T-cell (primary cell): ENCODE measurements at regions not wholly inside any gene's neighbourhood (a gene's known extent, or its start where the extent isn't known, plus 50 kb on each side); places are given as distances from the start of the nearest gene placed in this dataset.
"Not testable (repeated sequence)": the region's sequence is repeated elsewhere in the genome, so short reads cannot be mapped to it uniquely, and the experiment has no call there.

Experiments used
- ATAC-seq, 4 experiments: fragments of 200-7000 bp in 3 of 4; fragments of 150-1000 bp in 1 of 4; cut with Tn5 transposase; replicated peaks in 1 of 4; 1 replicate in 3 of 4; 2 replicates in 1 of 4; pipeline ENCODE4 v1.10.0; 2021; ENCODE audit warnings: moderate library complexity in 3 of 4, mild to moderate bottlenecking in 2 of 4, moderate number of reproducible peaks in 1 of 4
- CTCF ChIA-PET, 2 donors: fragments of 300-600 bp; sonication (Branson Sonifier 250); formaldehyde crosslinking; loops; one replicate each; lab custom pipeline; 2022; ENCODE audit warnings: antibody characterized with exemption in 2 of 2; lab: Charles Lee
- POLR2A ChIA-PET, 2 donors: fragments of 300-600 bp; sonication (Branson Sonifier 250); formaldehyde crosslinking; loops; one replicate each; lab custom pipeline; 2022; ENCODE audit warnings: antibody characterized with exemption in 2 of 2; lab: Charles Lee
- DNase-seq, 35 experiments: peaks; one replicate each; pipeline versions ENCODE4 v3.0.0 to v3.0.0-alpha.2; 2013 to 2023
- H3K27ac ChIP-seq: one replicate; pipeline ENCODE4 v1.5.1; 2013; ENCODE audit warnings: low read length
- H3K27me3 ChIP-seq, 2 experiments: replicated peaks in 1 of 2; 1 replicate in 1 of 2; 2 replicates in 1 of 2; pipeline versions ENCODE4 v1.6.1 to v1.7.0; 2013; ENCODE audit warnings: low read length in 1 of 2, mixed read lengths in 1 of 2; ENCODE audit not compliant: control insufficient read depth in 2 of 2, insufficient read depth in 2 of 2; ENCODE audit errors: extremely low read depth in 1 of 2
- H3K36me3 ChIP-seq, 2 donors: 1 replicate in 1 of 2; 2 replicates in 1 of 2; pipeline versions ENCODE4 v1.6.1 to v1.7.0; 2013; ENCODE audit warnings: low read length in 1 of 2; ENCODE audit not compliant: control insufficient read depth in 2 of 2, insufficient read depth in 1 of 2; ENCODE audit errors: extremely low read depth in 1 of 2
- H3K4me1 ChIP-seq, 2 experiments: 1 replicate in 1 of 2; 2 replicates in 1 of 2; pipeline versions ENCODE4 v1.6.1 to v1.7.0; 2013; ENCODE audit warnings: low read length in 2 of 2, mixed read lengths in 1 of 2; ENCODE audit not compliant: insufficient read depth in 2 of 2, control insufficient read depth in 1 of 2; ENCODE audit errors: extremely low read depth in 1 of 2
- H3K4me3 ChIP-seq, 2 donors: 1 replicate in 1 of 2; 2 replicates in 1 of 2; pipeline versions ENCODE4 v1.5.1 to v1.7.0; 2013; ENCODE audit warnings: mild to moderate bottlenecking in 2 of 2, low read length in 1 of 2, moderate library complexity in 1 of 2; ENCODE audit not compliant: control insufficient read depth in 1 of 2; ENCODE audit errors: extremely low read depth in 1 of 2
- H3K9me3 ChIP-seq: 2 replicates; pipeline ENCODE4 v1.7.0; 2013
- H3K27ac Mint-ChIP-seq, 2 donors: one replicate each; pipeline ENCODE4 v1.8.0; 2020 to 2021; ENCODE audit warnings: mild to moderate bottlenecking in 2 of 2, mixed read lengths in 2 of 2
- H3K27me3 Mint-ChIP-seq, 2 donors: one replicate each; pipeline ENCODE4 v1.8.0; 2021 to 2022; ENCODE audit warnings: mixed read lengths in 2 of 2
- H3K36me3 Mint-ChIP-seq: one replicate; pipeline ENCODE4 v1.8.0; 2021; ENCODE audit warnings: mixed read lengths
- H3K4me1 Mint-ChIP-seq, 3 donors: one replicate each; pipeline ENCODE4 v1.8.0; 2020 to 2022; ENCODE audit warnings: mixed read lengths in 3 of 3, mild to moderate bottlenecking in 1 of 3
- H3K4me3 Mint-ChIP-seq, 3 donors: one replicate each; pipeline ENCODE4 v1.8.0; 2020 to 2022; ENCODE audit warnings: mild to moderate bottlenecking in 3 of 3, mixed read lengths in 3 of 3, moderate library complexity in 3 of 3
- H3K9me3 Mint-ChIP-seq, 3 donors: one replicate each; pipeline ENCODE4 v1.8.0; 2020 to 2022; ENCODE audit warnings: mixed read lengths in 3 of 3
- WGBS: methylation state at CpG from one replicate; pipeline ENCODE4 v1.1.5; 2013; ENCODE audit warnings: missing lambda C conversion rate; ENCODE audit not compliant: insufficient coverage; 5-methylcytosine and 5-hydroxymethylcytosine counted together

GRCh38 chr20:30660982-30661381 lies 596.5 kb upstream of the DEFB115 start:
- CTCF ChIA-PET, H3K36me3 ChIP-seq, H3K4me1 Mint-ChIP-seq, H3K9me3 ChIP-seq, H3K27ac Mint-ChIP-seq, ATAC-seq, DNase-seq, H3K4me1 ChIP-seq, POLR2A ChIA-PET, H3K27me3 Mint-ChIP-seq, H3K27ac ChIP-seq, H3K4me3 ChIP-seq, H3K27me3 ChIP-seq, H3K4me3 Mint-ChIP-seq, H3K36me3 Mint-ChIP-seq: not testable (repeated sequence)
- no CpG with 5 or more reads among the region's 4 CpGs for WGBS
- H3K9me3 Mint-ChIP-seq = peaks cover 0 to 10% (median 8%) of the 10 kb centered on the region in 3 donors

GRCh38 chr20:30668418-30668817 lies 589.0 kb upstream of the DEFB115 start:
- H3K4me1 ChIP-seq, H3K27me3 Mint-ChIP-seq, H3K9me3 ChIP-seq, H3K36me3 Mint-ChIP-seq, CTCF ChIA-PET, H3K27ac ChIP-seq, H3K4me3 ChIP-seq, POLR2A ChIA-PET, H3K27ac Mint-ChIP-seq, H3K9me3 Mint-ChIP-seq, H3K27me3 ChIP-seq, ATAC-seq, H3K4me1 Mint-ChIP-seq, H3K36me3 ChIP-seq, DNase-seq, H3K4me3 Mint-ChIP-seq: not testable (repeated sequence)
- whole genome bisulfite sequencing = no CpG with 5 or more reads among the region's 2 CpGs

- H3K9me3 ChIP-seq, H3K27ac ChIP-seq, CTCF ChIA-PET, POLR2A ChIA-PET, H3K4me3 ChIP-seq, H3K27me3 ChIP-seq, H3K4me1 Mint-ChIP-seq, H3K27ac Mint-ChIP-seq, H3K9me3 Mint-ChIP-seq, H3K36me3 ChIP-seq, H3K4me3 Mint-ChIP-seq, ATAC-seq, H3K27me3 Mint-ChIP-seq, H3K4me1 ChIP-seq, DNase-seq, H3K36me3 Mint-ChIP-seq: not testable (repeated sequence)
Measured at GRCh38 chr20:30669330-30670029, 588.0 kb upstream of the DEFB115 start.

- H3K9me3 Mint-ChIP-seq, H3K4me3 ChIP-seq, H3K36me3 Mint-ChIP-seq, H3K27me3 ChIP-seq, H3K9me3 ChIP-seq, H3K27ac ChIP-seq, H3K27ac Mint-ChIP-seq, DNase-seq, H3K4me1 Mint-ChIP-seq, ATAC-seq, H3K4me1 ChIP-seq, H3K27me3 Mint-ChIP-seq, H3K4me3 Mint-ChIP-seq, H3K36me3 ChIP-seq, POLR2A ChIA-PET, CTCF ChIA-PET: not testable (repeated sequence)
- 56% methylated on average over 1 of the region's 5 CpGs for WGBS
Measured at GRCh38 chr20:30671120-30671519, 586.3 kb upstream of the DEFB115 start.

- H3K4me1 ChIP-seq, DNase-seq, H3K27me3 ChIP-seq, H3K4me3 ChIP-seq, CTCF ChIA-PET, ATAC-seq, H3K27ac Mint-ChIP-seq, H3K36me3 ChIP-seq, H3K9me3 Mint-ChIP-seq, H3K27ac ChIP-seq, H3K9me3 ChIP-seq, H3K36me3 Mint-ChIP-seq, H3K4me1 Mint-ChIP-seq, H3K4me3 Mint-ChIP-seq, POLR2A ChIA-PET, H3K27me3 Mint-ChIP-seq: not testable (repeated sequence)
- 54% methylated on average over 3 of the region's 6 CpGs for WGBS
Measured at GRCh38 chr20:30675988-30676564, 581.4 kb upstream of the DEFB115 start.

GRCh38 chr20:30682236-30682635 lies 575.2 kb upstream of the DEFB115 start:
- H3K4me1 ChIP-seq, H3K27ac ChIP-seq, DNase-seq, H3K9me3 ChIP-seq, H3K4me3 ChIP-seq, ATAC-seq, H3K9me3 Mint-ChIP-seq, H3K36me3 ChIP-seq, H3K27me3 Mint-ChIP-seq, H3K4me1 Mint-ChIP-seq, H3K27ac Mint-ChIP-seq, H3K36me3 Mint-ChIP-seq, H3K4me3 Mint-ChIP-seq, H3K27me3 ChIP-seq, CTCF ChIA-PET, POLR2A ChIA-PET: not testable (repeated sequence)
- no CpG with 5 or more reads among the region's 4 CpGs for WGBS

GRCh38 chr20:30712861-30713260 lies 544.6 kb upstream of the DEFB115 start:
- H3K4me1 Mint-ChIP-seq, H3K4me1 ChIP-seq, H3K4me3 Mint-ChIP-seq, POLR2A ChIA-PET, H3K36me3 ChIP-seq, H3K27me3 ChIP-seq, CTCF ChIA-PET, H3K36me3 Mint-ChIP-seq, H3K27me3 Mint-ChIP-seq, DNase-seq, H3K4me3 ChIP-seq, H3K9me3 ChIP-seq, H3K27ac ChIP-seq, H3K27ac Mint-ChIP-seq, ATAC-seq: not testable (repeated sequence)
- WGBS = 56% methylated on average over 3 of the region's 3 CpGs
- H3K9me3 Mint-ChIP-seq = peaks cover 0 to 15% (median 4%) of the 10 kb centered on the region in 3 donors
